Gastrocnemius medialis (tissue), 4 donors: ENCODE measurements at regions not wholly inside any gene's neighbourhood (a gene's known extent, or its start where the extent isn't known, plus 50 kb on each side); places are given as distances from the start of the nearest gene placed in this dataset.

Experiments used
- POLR2A ChIP-seq, 2 donors: fragments of 450-650 bp; IDR thresholded peaks; one replicate each; pipeline ENCODE4 v1.6.1; 2017; ENCODE audit warnings: antibody characterized with exemption in 2 of 2, mild to moderate bottlenecking in 2 of 2, moderate library complexity in 2 of 2
- TF ChIP-seq, protein P1 (sequence below), 5 experiments: fragments of 450-650 bp in 3 of 5; fragments of 200-600 bp in 2 of 5; sonication (generic) in 2 of 5; IDR thresholded peaks in 4 of 5; conservative IDR thresholded peaks in 1 of 5; 1 replicate in 4 of 5; 2 replicates in 1 of 5; pipeline ENCODE4 v1.5.1; 2016 to 2019; ENCODE audit warnings: antibody characterized with exemption in 5 of 5, mild to moderate bottlenecking in 3 of 5, moderate library complexity in 3 of 5

DNA sequence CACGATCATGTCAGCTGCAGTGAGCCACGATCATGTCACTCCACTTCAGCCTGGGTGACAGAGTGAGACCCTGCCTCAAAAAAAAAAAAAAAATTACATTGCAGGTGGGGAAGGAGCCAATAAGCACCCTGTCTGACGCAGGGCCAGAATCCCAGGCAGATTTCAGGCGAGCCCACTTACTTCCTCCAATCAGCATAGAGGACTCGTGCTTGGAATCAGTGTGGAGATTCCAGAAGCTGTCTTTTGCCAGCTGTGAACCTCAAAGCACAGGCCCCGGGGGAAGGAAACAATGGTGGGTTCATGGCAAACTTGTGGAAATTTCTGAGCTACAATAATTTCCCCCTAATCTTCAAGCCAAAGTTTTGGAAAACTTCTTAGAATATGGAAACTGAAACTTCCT is 178.2 kb upstream of the ZNF644 start:
- no peak for TF ChIP-seq POLR2A (IDR thresholded peaks at IDR 0.05)
- TF ChIP-seq, protein P1, sequence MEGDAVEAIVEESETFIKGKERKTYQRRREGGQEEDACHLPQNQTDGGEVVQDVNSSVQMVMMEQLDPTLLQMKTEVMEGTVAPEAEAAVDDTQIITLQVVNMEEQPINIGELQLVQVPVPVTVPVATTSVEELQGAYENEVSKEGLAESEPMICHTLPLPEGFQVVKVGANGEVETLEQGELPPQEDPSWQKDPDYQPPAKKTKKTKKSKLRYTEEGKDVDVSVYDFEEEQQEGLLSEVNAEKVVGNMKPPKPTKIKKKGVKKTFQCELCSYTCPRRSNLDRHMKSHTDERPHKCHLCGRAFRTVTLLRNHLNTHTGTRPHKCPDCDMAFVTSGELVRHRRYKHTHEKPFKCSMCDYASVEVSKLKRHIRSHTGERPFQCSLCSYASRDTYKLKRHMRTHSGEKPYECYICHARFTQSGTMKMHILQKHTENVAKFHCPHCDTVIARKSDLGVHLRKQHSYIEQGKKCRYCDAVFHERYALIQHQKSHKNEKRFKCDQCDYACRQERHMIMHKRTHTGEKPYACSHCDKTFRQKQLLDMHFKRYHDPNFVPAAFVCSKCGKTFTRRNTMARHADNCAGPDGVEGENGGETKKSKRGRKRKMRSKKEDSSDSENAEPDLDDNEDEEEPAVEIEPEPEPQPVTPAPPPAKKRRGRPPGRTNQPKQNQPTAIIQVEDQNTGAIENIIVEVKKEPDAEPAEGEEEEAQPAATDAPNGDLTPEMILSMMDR (IDR thresholded peaks at IDR 0.05 in 4 of 5, conservative IDR thresholded peaks at IDR 0.05 in 1 of 5): no peak
